ENCODE measurements at regions not wholly inside any gene's neighbourhood (a gene's known extent, or its start where the extent isn't known, plus 50 kb on each side); places are given as distances from the start of the nearest gene placed in this dataset.

GRCh38 chr14:38481952-38482678 is 226.2 kb upstream of the CLEC14A start:
- no peak overlapping the region for H3K4me3 ChIP-seq (ENCODE audit: insufficient read depth, low read depth, low read length)
- dilution Hi-C loops (cut with HindIII; ENCODE audit: low sequenced_read_pairs, unreplicated experiment) (no loop called here), intact Hi-C loops (cut with micrococcal nuclease) (no loop called here), in situ Hi-C loops (cut with MboI; ENCODE audit: low sequenced_read_pairs) (no loop called here)
- peak; percentile 70 for DNase-seq
- no peak overlapping the region for H3K56ac ChIP-seq (ENCODE audit: extremely low read depth, insufficient read depth, low read length)
- no peak overlapping the region for H3K23ac ChIP-seq (ENCODE audit: low read depth, low read length)
- H3K4me1 ChIP-seq (ENCODE audit: control insufficient read depth, insufficient read depth, low read length) = peaks cover 1% of the 10 kb centered on the region; the same call in 1 of the 2 replicates
- POLR2A ChIA-PET (ENCODE audit: unreplicated experiment) = no interaction called here
- no peak overlapping the region for H4K91ac ChIP-seq (ENCODE audit: insufficient read depth, low read depth, low read length)
- H2AK9ac ChIP-seq (replicated peaks; ENCODE audit: low read depth, low read length, poor library complexity) = no peak overlapping the region
- no peak overlapping the region for H3K18ac ChIP-seq (ENCODE audit: low read depth, low read length)
- H3K4ac ChIP-seq (ENCODE audit: low read depth, low read length) = no peak overlapping the region
- peak; percentile 44; the same call in 1 of the 2 replicates for ATAC-seq (ENCODE audit: low read depth)
- H3K27ac ChIP-seq (ENCODE audit: insufficient read depth, low read length) = no peak overlapping the region
- no peaks in the 10 kb centered on the region for H3K36me3 ChIP-seq (ENCODE audit: control insufficient read depth, insufficient read depth, low read length)
- H3K4me2 ChIP-seq (ENCODE audit: low read depth, low read length) = no peak overlapping the region
- no peak overlapping the region for H4K5ac ChIP-seq (ENCODE audit: low read depth, low read length)
- WGBS, 2 experiments (ENCODE audit: extremely low coverage in 2 of 2, insufficient read length in 1 of 2) = no CpG with 5 or more reads among the region's 2 CpGs
- H3K79me1 ChIP-seq (ENCODE audit: low read depth in 1 of 2, low read length in 2 of 2) = no peaks in the 10 kb centered on the region
- H2AFZ ChIP-seq (replicated peaks; ENCODE audit: low read length, poor library complexity) = peak overlapping the region; percentile 16
- no peak overlapping the region for H3K9ac ChIP-seq (ENCODE audit: low read depth, low read length)
- BruUV-seq (replicated peaks) = no TSS peak
- no peak for TF ChIP-seq FOS (IDR thresholded peaks at IDR 0.05; ENCODE audit: low read depth, low read length)
- TF ChIP-seq SMC3 (IDR thresholded peaks at IDR 0.05; ENCODE audit: low read depth, low read length) = no peak
- no peak for TF ChIP-seq ELK1 (IDR thresholded peaks at IDR 0.05; ENCODE audit: borderline replicate concordance, low read depth, low read length)
- TF ChIP-seq CEBPB (IDR thresholded peaks at IDR 0.05; ENCODE audit: low read depth, low read length) = peak; percentile 44
- TF ChIP-seq CHD1 (IDR thresholded peaks at IDR 0.05; ENCODE audit: low read depth, low read length) = no peak
- no peak for TF ChIP-seq MAZ (IDR thresholded peaks at IDR 0.05; ENCODE audit: borderline replicate concordance, low read depth, low read length)
- TF ChIP-seq MAFK (IDR thresholded peaks at IDR 0.05; ENCODE audit: low read depth, low read length) = peak; percentile 80
- TF ChIP-seq RCOR1 (IDR thresholded peaks at IDR 0.05; ENCODE audit: insufficient replicate concordance, low read length) = no peak
- TF ChIP-seq NFE2L2 (IDR thresholded peaks at IDR 0.05; ENCODE audit: low read depth, low read length) = peak; percentile 91
- no peak for TF ChIP-seq POLR2A (IDR thresholded peaks at IDR 0.05; ENCODE audit: low read depth, low read length)
- no peak for TF ChIP-seq RFX5 (IDR thresholded peaks at IDR 0.05; ENCODE audit: low read depth, low read length)
- TF ChIP-seq CTCF (conservative IDR thresholded peaks at IDR 0.05; ENCODE audit: low read depth, low read length) = no peak
- no peak for TF ChIP-seq MXI1 (IDR thresholded peaks at IDR 0.05; ENCODE audit: borderline replicate concordance, low read depth, low read length)
- TF ChIP-seq RAD21 (IDR thresholded peaks at IDR 0.05; ENCODE audit: low read length) = no peak
- no peak for TF ChIP-seq USF2 (IDR thresholded peaks at IDR 0.05; ENCODE audit: low read depth, low read length)
- no peak overlapping the region for H4K8ac ChIP-seq (ENCODE audit: low read depth in 2 of 2, low read length in 2 of 2)
- H3K27me3 ChIP-seq (ENCODE audit: control insufficient read depth, insufficient read depth, low read length) = no peaks in the 10 kb centered on the region
- CTCF ChIA-PET = interaction anchor here (1.5 kb wide), 1 partner anchor 11 kb away, joined by 5 read pairs; no protein-coding TSS in a partner anchor
- no peaks in the 10 kb centered on the region for H4K20me1 ChIP-seq (ENCODE audit: insufficient read depth, low read length)
- H3K9me3 ChIP-seq (ENCODE audit: control insufficient read depth, insufficient read depth, low read length) = no peaks in the 10 kb centered on the region; the same call in 1 of the 2 replicates
- no peak overlapping the region for H2BK120ac ChIP-seq (ENCODE audit: low read depth, low read length)
- no peak overlapping the region for H3K14ac ChIP-seq (replicated peaks; ENCODE audit: low read depth, low read length)
- H3K9me1 ChIP-seq (ENCODE audit: insufficient read depth, low read length) = no peaks in the 10 kb centered on the region
- H2BK5ac ChIP-seq (ENCODE audit: low read depth, low read length, poor library complexity, severe bottlenecking) = no peak overlapping the region
- H2BK15ac ChIP-seq (ENCODE audit: low read depth, low read length) = no peak overlapping the region
- H2BK20ac ChIP-seq (ENCODE audit: low read depth, low read length) = no peak overlapping the region
- no peak overlapping the region for H2AK5ac ChIP-seq (ENCODE audit: low read depth, low read length)
